ENCODE measurements at regions not wholly inside any gene's neighbourhood (a gene's known extent, or its start where the extent isn't known, plus 50 kb on each side); places are given as distances from the start of the nearest gene placed in this dataset.
"Not testable (repeated sequence)": the region's sequence is repeated elsewhere in the genome, so short reads cannot be mapped to it uniquely, and the experiment has no call there.

GRCh38 chr12:82603647-82604046 lies 83.1 kb upstream of the TMTC2 start:
- H3K9me3 ChIP-seq (ENCODE audit: insufficient read depth in 2 of 2, low read depth in 1 of 2, low read length in 1 of 2); H3K4ac ChIP-seq (replicated peaks; ENCODE audit: insufficient read length, low read depth, low read length); H2BK20ac ChIP-seq (ENCODE audit: low read length); DNase-seq (ENCODE audit: low read depth in 1 of 2, low spot score in 2 of 2); H3K4me2 ChIP-seq (ENCODE audit: insufficient read depth in 1 of 2, low read depth in 2 of 2, low read length in 2 of 2); FAIRE-seq; H2AFZ ChIP-seq (ENCODE audit: low read length); H3K9ac ChIP-seq (replicated peaks in 1 of 4; ENCODE audit: extremely low read depth in 1 of 4, low read depth in 3 of 4, low read length in 3 of 4); H3K4me3 ChIP-seq (ENCODE audit: extremely low read depth in 1 of 4, insufficient read depth in 2 of 4, low read depth in 3 of 4, low read length in 4 of 4); H3K23me2 ChIP-seq (ENCODE audit: low read depth, low read length); H2BK12ac ChIP-seq (ENCODE audit: low read depth, low read length); H3K27ac ChIP-seq (ENCODE audit: low read depth, low read length); POLR2A ChIA-PET (ENCODE audit: partially characterized antibody); H3K14ac ChIP-seq (ENCODE audit: insufficient read length); H3K18ac ChIP-seq (ENCODE audit: extremely low read depth, low read length); H2BK120ac ChIP-seq (replicated peaks; ENCODE audit: low read depth, low read length); H4K91ac ChIP-seq (replicated peaks; ENCODE audit: insufficient read length, low read length); H3K56ac ChIP-seq (replicated peaks; ENCODE audit: insufficient read length, low read depth, low read length); H3K79me1 ChIP-seq (ENCODE audit: low read depth, low read length); H3K36me3 ChIP-seq (ENCODE audit: control insufficient read depth in 2 of 4, insufficient read depth in 4 of 4, low read length in 3 of 4); H2AK5ac ChIP-seq (ENCODE audit: low read depth, low read length); H3K27me3 ChIP-seq (replicated peaks in 1 of 4; ENCODE audit: control insufficient read depth in 3 of 4, extremely low read depth in 1 of 4, insufficient read depth in 3 of 4, low read length in 3 of 4); H4K8ac ChIP-seq (ENCODE audit: extremely low read depth, insufficient read depth, low read length); H3K79me2 ChIP-seq (ENCODE audit: control insufficient read depth in 1 of 2, insufficient read depth in 2 of 2, low read length in 2 of 2); H2BK5ac ChIP-seq (ENCODE audit: low read depth, low read length); H3K23ac ChIP-seq (ENCODE audit: insufficient read length); H4K5ac ChIP-seq (ENCODE audit: insufficient read length, low read depth, low read length); H2BK15ac ChIP-seq (ENCODE audit: low read length); H3K4me1 ChIP-seq (replicated peaks in 1 of 4; ENCODE audit: control insufficient read depth in 3 of 4, insufficient read depth in 4 of 4, low read length in 3 of 4); CTCF ChIA-PET (ENCODE audit: partially characterized antibody); H4K20me1 ChIP-seq (replicated peaks in 1 of 2; ENCODE audit: control insufficient read depth in 1 of 2, insufficient read depth in 2 of 2, low read length in 2 of 2): not testable (repeated sequence)
